Kidney epithelial cell (primary cell): ENCODE measurements at regions not wholly inside any gene's neighbourhood (a gene's known extent, or its start where the extent isn't known, plus 50 kb on each side); places are given as distances from the start of the nearest gene placed in this dataset.
"Not testable (repeated sequence)": the region's sequence is repeated elsewhere in the genome, so short reads cannot be mapped to it uniquely, and the experiment has no call there.

ENCODE experiments used
- DNase-seq: peaks from one replicate; pipeline ENCODE4 v3.0.0-alpha.2; 2010; ENCODE audit warnings: low read depth
- H3K27me3 ChIP-seq: 2 replicates; pipeline ENCODE4 v1.6.0; 2011; ENCODE audit warnings: low read length; ENCODE audit not compliant: control insufficient read depth, insufficient read depth
- H3K36me3 ChIP-seq: 2 replicates; pipeline ENCODE4 v1.5.1; 2011; ENCODE audit warnings: low read length; ENCODE audit not compliant: control insufficient read depth, insufficient read depth
- H3K4me3 ChIP-seq: 2 replicates; pipeline ENCODE4 v1.5.1; 2011; ENCODE audit warnings: low read depth, mild to moderate bottlenecking, control low read depth, low read length
- CTCF ChIP-seq: IDR thresholded peaks from 2 replicates; pipeline ENCODE4 v1.5.1; 2011; ENCODE audit warnings: mild to moderate bottlenecking, moderate library complexity, low read length, control low read depth, inconsistent platforms; ENCODE audit not compliant: insufficient read depth, poor library complexity, severe bottlenecking

GRCh38 chr6:62993951-62994350, 217.3 kb upstream of the FKBP1C start:
- H3K4me3 ChIP-seq: no peak overlapping the region
- no peak for TF ChIP-seq CTCF
- H3K27me3 ChIP-seq: no peaks in the 10 kb centered on the region
- no peak for DNase-seq
- no peaks in the 10 kb centered on the region for H3K36me3 ChIP-seq

- no peaks in the 10 kb centered on the region for H3K36me3 ChIP-seq
- no peak for DNase-seq
- no peak for TF ChIP-seq CTCF
- no peak overlapping the region for H3K4me3 ChIP-seq
- H3K27me3 ChIP-seq: no peaks in the 10 kb centered on the region
Observed at GRCh38 chr6:62998022-62998421, 213.2 kb upstream of the FKBP1C start.

GRCh38 chr6:62999242-62999641, 212.0 kb upstream of the FKBP1C start:
- DNase-seq: not testable (repeated sequence)

DNA sequence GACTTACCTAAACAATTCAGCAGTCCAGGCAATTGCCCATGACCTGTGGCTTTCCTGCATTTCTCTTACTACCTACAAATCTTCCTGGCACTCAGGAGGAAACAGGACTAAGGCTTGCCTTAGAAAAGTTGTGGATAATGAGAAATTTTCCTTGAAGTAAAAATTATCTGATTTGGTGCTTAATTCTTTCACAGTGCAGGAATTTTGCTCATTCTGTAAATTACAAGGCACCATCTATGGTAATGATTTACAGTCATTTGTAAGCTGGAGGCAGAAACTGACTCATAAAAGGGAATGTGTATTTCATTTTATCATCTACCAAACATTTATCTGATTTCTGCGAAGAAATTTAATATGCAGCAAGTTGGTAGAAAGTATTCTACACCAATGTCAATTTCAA, 211.5 kb upstream of the FKBP1C start:
- DNase-seq: peak; percentile 45
- no peak overlapping the region for H3K4me3 ChIP-seq
- no peaks in the 10 kb centered on the region for H3K27me3 ChIP-seq
- no peaks in the 10 kb centered on the region for H3K36me3 ChIP-seq
- no peak for TF ChIP-seq CTCF

More at GRCh38 chr6:62999242-62999641, 212.0 kb upstream of the FKBP1C start:
- not testable (repeated sequence) for H3K27me3 ChIP-seq, H3K36me3 ChIP-seq, H3K4me3 ChIP-seq

DNA sequence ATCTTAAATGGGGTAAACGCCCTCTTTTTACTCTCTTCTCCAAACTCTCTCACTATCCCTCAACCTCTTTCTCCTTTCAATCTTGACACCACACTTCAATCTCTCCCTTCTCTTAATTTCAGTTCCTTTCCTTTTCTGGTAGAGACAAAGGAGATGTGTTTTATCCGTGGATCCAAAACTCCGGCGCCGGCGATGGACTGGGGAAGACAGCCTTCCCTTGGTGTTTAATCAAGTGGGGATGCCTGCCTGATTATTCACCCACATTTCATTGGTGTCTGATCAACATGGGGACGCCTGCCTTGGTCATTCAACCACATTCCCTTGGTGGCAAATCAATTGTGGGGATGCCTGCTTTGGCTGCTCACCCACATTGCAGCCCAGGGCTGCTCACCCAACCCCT, 205.3 kb upstream of the FKBP1C start:
- DNase-seq, H3K36me3 ChIP-seq, H3K4me3 ChIP-seq, H3K27me3 ChIP-seq: not testable (repeated sequence)

DNA sequence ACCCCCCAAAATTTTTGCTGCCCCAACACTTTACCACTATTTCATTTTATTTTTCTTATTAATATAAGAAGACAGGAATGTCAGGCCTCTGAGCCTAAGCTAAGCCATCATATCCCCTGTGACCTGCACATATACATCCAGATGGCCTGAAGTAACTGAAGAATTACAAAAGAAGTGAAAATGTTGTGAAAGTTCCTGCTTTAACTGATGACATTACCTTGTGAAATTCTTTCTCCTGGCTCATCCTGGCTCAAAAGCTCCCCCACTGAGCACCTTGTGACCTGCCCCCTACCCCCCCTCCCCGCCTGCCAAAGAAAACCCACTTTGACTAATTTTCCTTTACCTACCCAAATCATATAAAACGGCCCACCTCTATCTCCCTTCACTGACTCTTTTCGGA, 200.3 kb upstream of the FKBP1C start:
- not testable (repeated sequence) for H3K27me3 ChIP-seq, H3K36me3 ChIP-seq, H3K4me3 ChIP-seq, DNase-seq

GRCh38 chr6:63014290-63014689, 197.0 kb upstream of the FKBP1C start:
- no peaks in the 10 kb centered on the region for H3K36me3 ChIP-seq
- H3K27me3 ChIP-seq: no peaks in the 10 kb centered on the region
- DNase-seq: no peak
- no peak for TF ChIP-seq CTCF
- no peak overlapping the region for H3K4me3 ChIP-seq
